Sciatic nerve (tissue), 2 donors: ENCODE measurements at regions not wholly inside any gene's neighbourhood (a gene's known extent, or its start where the extent isn't known, plus 50 kb on each side); places are given as distances from the start of the nearest gene placed in this dataset.

Experiments
- ATAC-seq: fragments of 200-7000 bp; cut with Tn5 transposase; one replicate; pipeline ENCODE4 v1.9.1; 2020; ENCODE audit warnings: mild to moderate bottlenecking, moderate library complexity
- DNase-seq: peaks from one replicate; pipeline ENCODE4 v3.0.0-alpha.2; 2020; ENCODE audit warnings: low spot score
- intact Hi-C: fragments of 100-400 bp; cut with DNase I; formaldehyde crosslinking; loops from one replicate; pipeline ENCODE4 v1.14.2; 2022
- donor health status: DM: no; HTN: no; CAD: no.
- donor health status: DM: no; HTN: no; CAD: no.

- DNase-seq, result no peak
- intact Hi-C loops, result loop anchor here (10.0 kb wide), 1 partner anchor 46 kb away; no protein-coding TSS in a partner anchor
- ATAC-seq, result no peak
These were observed 248.7 kb upstream of the ANKRD50 start for GRCh38 chr4:124961138-124961750.

GRCh38 chr4:124958847-124959246, 246.3 kb upstream of the ANKRD50 start:
- intact Hi-C loops, result no loop called here
- no peak for ATAC-seq
- DNase-seq, result no peak

GRCh38 chr4:124955476-124955875, 242.9 kb upstream of the ANKRD50 start:
- ATAC-seq (no peak), DNase-seq (no peak)
- intact Hi-C loops, result no loop called here

- DNase-seq, result no peak
- intact Hi-C loops, result no loop called here
- no peak for ATAC-seq
These were observed 241.5 kb upstream of the ANKRD50 start for GRCh38 chr4:124954046-124954445.

DNA sequence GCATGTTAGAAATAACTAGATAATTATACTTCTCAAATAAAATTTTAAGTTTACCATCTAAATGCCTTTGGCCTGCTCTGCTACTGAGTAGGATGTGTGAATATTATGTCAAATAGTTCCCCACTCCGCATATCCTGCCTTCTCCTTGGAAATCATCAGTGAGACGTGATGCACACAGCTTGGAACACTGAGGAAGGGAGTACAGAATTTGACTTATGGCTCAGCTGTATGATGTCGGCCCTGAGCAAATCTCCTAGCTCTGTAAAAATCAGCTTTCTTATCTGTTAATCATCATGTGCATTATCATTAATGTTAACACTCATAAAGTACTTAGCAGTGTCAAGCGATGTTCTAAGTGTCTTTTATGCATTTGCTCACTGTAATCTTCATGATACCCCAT, 241.0 kb upstream of the ANKRD50 start:
- ATAC-seq (no peak), DNase-seq (no peak)
- intact Hi-C loops, result no loop called here

DNA sequence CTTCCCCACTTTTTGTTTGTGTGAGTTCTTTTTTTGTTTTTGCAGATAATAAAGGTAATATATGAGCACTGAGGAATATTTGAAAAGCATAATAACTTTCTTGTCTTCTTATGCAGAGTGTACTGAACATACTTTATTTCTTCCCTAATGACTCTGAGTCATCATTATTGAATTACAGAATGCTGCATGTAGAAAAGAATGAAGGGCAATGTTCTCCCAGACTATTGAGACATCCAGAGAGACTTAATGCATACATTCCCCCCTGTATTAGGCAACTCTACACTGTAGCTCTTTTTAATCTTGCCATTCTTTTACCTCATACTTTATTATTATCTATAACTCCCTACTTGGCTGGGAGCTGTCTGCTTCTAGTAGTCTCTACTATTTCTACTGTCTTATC, 240.5 kb upstream of the ANKRD50 start:
- intact Hi-C loops, result no loop called here
- no peak for ATAC-seq
- no peak for DNase-seq

DNA sequence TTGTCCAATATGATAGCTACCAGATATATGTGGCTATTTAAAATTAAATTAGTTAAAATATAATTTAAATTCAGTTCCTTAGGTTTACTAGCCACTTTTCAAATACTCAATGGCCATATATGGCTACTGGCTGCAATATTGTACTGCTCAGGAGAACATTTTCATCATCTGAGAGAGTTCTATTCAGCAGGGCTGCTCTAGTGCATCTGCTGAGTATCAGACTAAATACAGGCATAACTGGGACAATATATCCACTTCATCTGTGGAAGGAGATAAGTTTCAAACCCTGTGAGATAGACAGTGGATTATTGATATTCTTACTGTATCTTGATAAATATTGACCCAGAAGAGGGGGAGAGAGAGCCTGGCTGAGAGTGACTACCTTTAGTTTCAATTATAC, 240.1 kb upstream of the ANKRD50 start:
- ATAC-seq (no peak), DNase-seq (no peak)
- intact Hi-C loops, result no loop called here

DNA sequence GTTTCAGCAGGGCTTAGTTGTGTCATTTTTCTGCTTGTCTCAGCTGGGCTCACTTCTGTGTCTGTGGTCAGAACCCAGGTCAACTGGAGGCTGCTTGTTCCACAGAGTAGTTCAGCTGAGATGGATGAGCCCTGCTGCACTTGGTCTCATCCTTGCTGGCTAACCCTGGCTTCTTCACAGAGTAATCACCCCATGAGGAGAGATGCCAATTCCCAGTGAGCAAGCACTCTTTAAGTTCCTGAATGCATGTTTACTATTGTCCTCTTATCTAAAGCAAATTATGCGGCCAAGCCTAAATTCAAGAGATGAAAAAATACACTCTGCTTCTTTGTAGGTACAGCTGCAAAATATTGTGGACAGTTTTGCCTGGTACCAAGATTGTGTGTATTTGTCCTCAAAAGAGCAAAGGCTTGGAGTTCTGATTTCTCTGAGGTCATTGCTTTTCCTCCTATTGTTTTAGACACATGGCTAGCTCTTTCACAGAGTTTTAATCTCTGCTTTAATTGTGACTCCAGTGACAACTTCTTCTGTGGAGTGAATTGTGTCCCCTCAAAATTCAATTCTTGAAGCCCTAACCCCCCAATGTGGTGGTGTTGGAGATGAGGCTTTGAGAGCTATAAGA, 236.6 kb upstream of the ANKRD50 start:
- ATAC-seq (no peak), DNase-seq (no peak)
- intact Hi-C loops, result no loop called here

DNA sequence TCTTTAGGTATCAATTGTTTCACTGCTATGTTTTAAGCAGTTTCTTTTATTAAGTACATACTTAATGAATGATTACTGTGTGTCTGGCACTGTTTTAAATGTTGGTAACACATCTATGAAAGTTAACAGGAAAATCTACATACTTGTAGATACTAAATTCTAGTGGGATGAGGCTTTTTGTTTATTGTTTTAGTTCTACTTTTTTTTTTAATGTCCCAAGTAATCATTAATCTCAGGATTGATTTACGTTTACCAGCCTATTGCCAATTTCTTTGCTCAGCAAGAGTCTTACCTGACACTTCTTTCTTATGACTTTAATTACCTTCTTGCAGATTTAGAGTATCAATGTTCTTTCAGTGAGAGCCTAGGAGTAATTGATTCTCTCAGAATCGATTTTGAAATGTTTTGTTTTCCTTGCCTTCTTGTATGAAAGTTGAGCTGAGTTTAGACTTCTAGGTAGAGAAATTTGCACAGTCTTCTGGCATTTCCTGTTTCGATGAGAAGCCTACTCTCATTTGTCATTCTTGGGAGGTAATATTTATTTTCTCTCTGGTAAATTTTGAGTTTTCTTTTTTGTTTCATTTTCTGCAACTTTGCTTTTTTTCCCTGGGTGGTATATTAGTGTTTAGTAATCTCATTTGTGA, 235.2 kb upstream of the ANKRD50 start:
- intact Hi-C loops, result no loop called here
- DNase-seq (no peak), ATAC-seq (no peak)

- ATAC-seq (no peak), DNase-seq (no peak)
- intact Hi-C loops, result no loop called here
These were observed 234.2 kb upstream of the ANKRD50 start for GRCh38 chr4:124946696-124947095.

DNA sequence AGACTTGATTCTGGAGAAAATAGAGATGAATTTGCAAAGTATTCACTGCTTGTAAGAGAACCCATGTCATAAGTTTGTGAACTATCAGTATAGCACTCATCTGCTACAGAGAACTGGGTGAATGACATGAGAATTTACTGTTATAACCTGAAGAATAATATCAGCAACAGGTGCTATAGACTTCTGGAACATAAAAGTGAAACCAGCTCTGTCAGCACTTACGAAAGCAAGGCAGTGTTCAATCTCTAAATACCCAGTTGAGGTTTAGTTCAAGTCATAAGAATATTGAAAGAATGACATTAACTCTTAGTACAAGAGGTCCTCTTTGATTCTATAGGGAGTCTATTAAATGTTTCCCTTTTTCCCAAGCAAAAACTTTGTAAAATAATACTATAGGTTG, 232.9 kb upstream of the ANKRD50 start:
- ATAC-seq (no peak), DNase-seq (no peak)
- intact Hi-C loops, result no loop called here

DNA sequence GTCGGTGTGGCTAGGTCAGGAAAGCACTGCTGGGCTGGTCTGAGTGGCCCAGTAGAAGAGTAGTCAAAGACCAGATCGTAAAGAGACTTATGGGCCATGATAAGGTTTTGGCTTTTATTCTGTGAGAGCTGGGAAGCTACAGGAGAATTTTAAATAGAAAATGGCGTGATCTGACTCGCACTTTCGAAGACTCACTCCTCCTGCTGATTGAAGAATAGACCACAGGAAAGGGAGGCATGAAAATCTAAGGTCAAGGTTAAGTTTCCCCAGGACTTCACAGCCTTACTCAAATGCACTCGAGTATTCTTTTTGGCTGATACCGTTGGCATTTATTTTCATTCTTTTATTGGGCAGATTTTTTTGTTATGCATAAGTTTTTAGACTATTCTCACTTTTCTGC, 231.4 kb upstream of the ANKRD50 start:
- ATAC-seq (no peak), DNase-seq (no peak)
- intact Hi-C loops, result no loop called here

GRCh38 chr4:124943145-124943889, 230.8 kb upstream of the ANKRD50 start:
- no peak for DNase-seq
- ATAC-seq, result no peak
- intact Hi-C loops, result no loop called here

- ATAC-seq, result no peak
- intact Hi-C loops, result no loop called here
- DNase-seq, result no peak
These were observed 228.7 kb upstream of the ANKRD50 start for GRCh38 chr4:124941267-124941666.

DNA sequence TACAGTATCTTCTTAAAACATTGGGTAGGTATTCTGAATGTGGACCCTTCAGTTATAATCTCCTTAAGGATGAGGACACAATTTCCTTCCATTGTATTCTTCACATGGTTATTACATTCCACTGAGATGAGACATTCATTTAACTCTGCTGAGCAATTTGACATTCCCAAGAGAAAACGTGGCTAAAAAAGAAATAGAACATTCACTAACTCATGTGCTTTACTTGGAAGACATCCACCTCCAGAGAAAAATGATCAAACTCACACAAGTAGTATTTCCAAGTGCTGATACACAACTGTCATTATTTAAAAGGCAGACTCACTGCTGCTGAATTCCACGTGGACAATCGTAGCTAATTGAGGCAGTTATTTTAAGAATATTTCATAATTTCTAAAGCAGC, 227.9 kb upstream of the ANKRD50 start:
- DNase-seq (no peak), ATAC-seq (peak; percentile 92)
- intact Hi-C loops, result no loop called here

DNA sequence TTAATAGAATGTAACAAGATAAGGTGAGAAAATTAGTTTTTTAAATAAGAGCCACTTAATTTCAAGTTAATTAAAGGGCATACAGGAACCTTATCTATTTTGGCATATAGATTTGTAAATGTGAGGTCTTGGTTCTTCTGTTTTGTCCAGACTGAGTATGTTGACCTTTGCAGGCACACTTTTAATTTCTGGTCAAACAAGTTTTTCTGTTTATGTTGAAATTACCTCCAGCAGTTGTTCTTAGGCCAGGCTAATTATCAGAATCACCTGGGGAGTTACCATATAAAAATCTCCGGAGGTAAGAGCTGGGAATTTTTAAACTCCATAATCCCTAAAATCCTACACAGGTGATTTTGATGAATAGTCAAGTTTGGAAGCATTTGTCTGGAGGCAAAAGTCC, 227.4 kb upstream of the ANKRD50 start:
- DNase-seq, result no peak
- ATAC-seq, result no peak
- intact Hi-C loops, result no loop called here

GRCh38 chr4:124938836-124939235, 226.3 kb upstream of the ANKRD50 start:
- ATAC-seq (no peak), DNase-seq (no peak)
- intact Hi-C loops, result no loop called here

DNA sequence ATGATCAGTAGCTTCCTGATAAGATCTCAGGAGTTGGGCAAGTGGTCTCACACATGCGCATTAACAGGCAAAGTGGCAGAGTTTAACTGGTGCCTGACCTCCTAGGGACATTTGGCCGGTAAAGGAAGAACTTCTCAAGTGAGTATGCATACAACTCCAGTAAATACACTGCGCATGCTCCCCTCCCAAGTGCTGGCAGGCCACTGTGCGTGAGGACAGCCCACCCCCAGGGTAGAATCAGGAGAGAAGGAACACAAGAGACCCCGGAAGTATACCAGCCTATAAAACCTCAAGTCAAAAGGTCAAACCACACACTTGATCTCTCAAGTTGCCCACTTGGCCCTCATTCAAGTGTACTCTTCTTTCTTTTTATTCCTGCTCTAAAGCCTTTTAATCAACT, 225.5 kb upstream of the ANKRD50 start:
- ATAC-seq (no peak), DNase-seq (no peak)
- intact Hi-C loops, result no loop called here

DNA sequence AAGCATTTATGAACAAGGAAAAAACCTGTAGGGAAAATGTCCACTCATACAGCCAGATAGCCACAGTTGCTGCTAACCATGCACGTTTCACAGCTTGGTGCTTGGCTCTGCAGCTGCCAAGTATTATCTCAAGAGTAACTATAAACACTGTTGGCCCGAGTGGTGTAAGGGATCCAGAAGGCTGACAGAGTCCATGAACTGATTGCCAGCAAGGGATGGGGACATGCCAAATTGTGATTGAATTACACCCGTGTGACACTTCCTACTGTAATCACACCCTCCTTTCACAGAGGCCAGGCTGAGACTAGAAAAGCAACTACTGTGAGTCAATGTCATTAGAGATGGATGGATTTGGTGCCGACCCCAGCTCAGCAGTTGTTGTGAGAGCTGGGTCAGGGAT, 223.9 kb upstream of the ANKRD50 start:
- intact Hi-C loops, result no loop called here
- ATAC-seq, result peak; percentile 68
- no peak for DNase-seq

DNA sequence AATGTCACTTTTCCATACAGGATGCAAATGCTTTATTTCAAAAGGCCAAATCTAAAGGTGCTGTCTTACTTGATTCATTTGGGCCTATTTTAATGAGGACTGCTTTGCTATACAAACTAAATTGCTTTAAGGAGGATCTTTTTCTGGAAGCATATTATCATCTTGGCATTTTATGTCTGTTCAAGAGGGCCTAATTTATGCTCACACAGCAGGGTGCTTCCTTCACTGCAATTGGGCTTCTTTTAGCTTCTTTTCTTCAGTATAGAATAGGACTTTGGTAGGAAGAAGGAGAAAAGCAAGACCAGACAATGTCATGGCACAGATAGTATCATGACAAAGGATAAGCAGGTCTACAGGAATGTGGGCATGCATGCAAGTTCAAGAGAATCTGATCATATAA, 222.4 kb upstream of the ANKRD50 start:
- ATAC-seq (no peak), DNase-seq (no peak)
- intact Hi-C loops, result no loop called here
